NCI-H226 (cell line): ENCODE measurements at regions not wholly inside any gene's neighbourhood (a gene's known extent, or its start where the extent isn't known, plus 50 kb on each side); places are given as distances from the start of the nearest gene placed in this dataset.
"Not testable (repeated sequence)": the region's sequence is repeated elsewhere in the genome, so short reads cannot be mapped to it uniquely, and the experiment has no call there.

Experiments
- DNase-seq: peaks from one replicate; pipeline ENCODE4 v3.0.0-alpha.2; 2015

GRCh38 chr2:8312861-8313830 is 368.7 kb upstream of the ID2 start:
- DNase-seq, result no peak

GRCh38 chr2:8314063-8314462 is 367.8 kb upstream of the ID2 start:
- DNase-seq, result no peak

- DNase-seq, result no peak
These were observed 366.2 kb upstream of the ID2 start for GRCh38 chr2:8315531-8316165.

- DNase-seq, result no peak
These were observed 365.5 kb upstream of the ID2 start for GRCh38 chr2:8316356-8316755.

- no peak for DNase-seq
These were observed 364.4 kb upstream of the ID2 start for GRCh38 chr2:8317418-8317817.

- no peak for DNase-seq
These were observed 362.6 kb upstream of the ID2 start for GRCh38 chr2:8319219-8319618.

- DNase-seq, result no peak
These were observed 361.4 kb upstream of the ID2 start for GRCh38 chr2:8320311-8321066.

- no peak for DNase-seq
These were observed 359.2 kb upstream of the ID2 start for GRCh38 chr2:8322634-8323033.

- DNase-seq, result no peak
These were observed 357.5 kb upstream of the ID2 start for GRCh38 chr2:8324164-8324856.

GRCh38 chr2:8324901-8325300 is 357.0 kb upstream of the ID2 start:
- no peak for DNase-seq

GRCh38 chr2:8327371-8328100 is 354.3 kb upstream of the ID2 start:
- DNase-seq, result no peak

GRCh38 chr2:8328217-8328616 is 353.6 kb upstream of the ID2 start:
- no peak for DNase-seq

- DNase-seq, result no peak
These were observed 351.9 kb upstream of the ID2 start for GRCh38 chr2:8329660-8330622.

GRCh38 chr2:8331068-8331467 is 350.8 kb upstream of the ID2 start:
- DNase-seq, result no peak

GRCh38 chr2:8332646-8333045 is 349.2 kb upstream of the ID2 start:
- DNase-seq, result no peak

GRCh38 chr2:8333177-8333831 is 348.6 kb upstream of the ID2 start:
- DNase-seq, result no peak

GRCh38 chr2:8333832-8334187 is 348.0 kb upstream of the ID2 start:
- not testable (repeated sequence) for DNase-seq

GRCh38 chr2:8334866-8335325 is 347.0 kb upstream of the ID2 start:
- no peak for DNase-seq

- no peak for DNase-seq
These were observed 346.1 kb upstream of the ID2 start for GRCh38 chr2:8335801-8336200.

- DNase-seq, result no peak
These were observed 344.5 kb upstream of the ID2 start for GRCh38 chr2:8337321-8337720.
